GM23338 (cell line): ENCODE measurements at regions not wholly inside any gene's neighbourhood (a gene's known extent, or its start where the extent isn't known, plus 50 kb on each side); places are given as distances from the start of the nearest gene placed in this dataset.

Experiments used
- ATAC-seq: fragments of 200-7000 bp; cut with Tn5 transposase; 3 replicates; pipeline ENCODE4 v1.9.1; 2020
- DNase-seq: peaks from one replicate; pipeline ENCODE4 v3.0.0-alpha.2; 2015; ENCODE audit warnings: low spot score
- H2AFZ ChIP-seq: fragments of 200-600 bp; sonication (generic); 2 replicates; pipeline ENCODE4 v1.8.0; 2016; ENCODE audit warnings: antibody characterized with exemption, mild to moderate bottlenecking, moderate library complexity
- H3F3A ChIP-seq: fragments of 200-600 bp; sonication (generic); replicated peaks from 2 replicates; pipeline ENCODE4 v1.8.0; 2017; ENCODE audit warnings: antibody characterized with exemption, mixed run types, low read depth
- H3K27ac ChIP-seq: fragments of 200-600 bp; sonication (generic); 2 replicates; pipeline ENCODE4 v1.6.1; 2016; ENCODE audit warnings: low read depth
- H3K27me3 ChIP-seq: fragments of 200-600 bp; sonication (generic); 2 replicates; pipeline ENCODE4 v1.8.0; 2016; ENCODE audit warnings: mild to moderate bottlenecking, mixed run types, moderate library complexity; ENCODE audit not compliant: insufficient read depth
- H3K36me3 ChIP-seq: fragments of 200-600 bp; sonication (generic); 2 replicates; pipeline ENCODE4 v1.8.0; 2016; ENCODE audit warnings: mild to moderate bottlenecking; ENCODE audit not compliant: insufficient read depth
- H3K4me1 ChIP-seq: fragments of 200-600 bp; sonication (generic); 2 replicates; pipeline ENCODE4 v1.8.0; 2016; ENCODE audit warnings: mild to moderate bottlenecking, moderate library complexity; ENCODE audit not compliant: insufficient read depth
- H3K4me2 ChIP-seq: fragments of 200-600 bp; sonication (generic); 2 replicates; pipeline ENCODE4 v1.7.1; 2017; ENCODE audit warnings: mixed run types
- H3K4me3 ChIP-seq: fragments of 200-600 bp; sonication (generic); 2 replicates; pipeline ENCODE4 v1.6.1; 2016; ENCODE audit warnings: mixed run types
- H3K79me2 ChIP-seq: fragments of 200-600 bp; sonication (generic); replicated peaks from 2 replicates; pipeline ENCODE4 v1.8.0; 2017; ENCODE audit warnings: mild to moderate bottlenecking; ENCODE audit not compliant: insufficient read depth
- H3K9me2 ChIP-seq: fragments of 200-600 bp; sonication (generic); 2 replicates; pipeline ENCODE4 v1.8.0; 2017; ENCODE audit not compliant: insufficient read depth
- H4K20me1 ChIP-seq: fragments of 200-600 bp; sonication (generic); replicated peaks from 2 replicates; pipeline ENCODE4 v1.8.0; 2017; ENCODE audit warnings: mild to moderate bottlenecking; ENCODE audit not compliant: insufficient read depth
- H3K27ac Mint-ChIP-seq: 2 replicates; pipeline ENCODE4 v1.8.0; 2020; ENCODE audit warnings: inconsistent platforms, mild to moderate bottlenecking, moderate library complexity, mixed read lengths
- H3K27me3 Mint-ChIP-seq: 3 replicates; pipeline ENCODE4 v1.8.0; 2022; ENCODE audit warnings: low read depth, mild to moderate bottlenecking, moderate library complexity, mixed read lengths, inconsistent platforms; ENCODE audit not compliant: insufficient read depth, poor library complexity
- H3K36me3 Mint-ChIP-seq: 3 replicates; pipeline ENCODE4 v1.8.0; 2021; ENCODE audit warnings: low read depth, mild to moderate bottlenecking, inconsistent platforms, moderate library complexity, mixed read lengths
- H3K4me1 Mint-ChIP-seq: 3 replicates; pipeline ENCODE4 v1.8.0; 2020; ENCODE audit warnings: mild to moderate bottlenecking, inconsistent platforms, mixed read lengths
- H3K4me3 Mint-ChIP-seq: 3 replicates; pipeline ENCODE4 v1.8.0; 2021; ENCODE audit warnings: moderate library complexity, mild to moderate bottlenecking, inconsistent platforms, mixed read lengths
- H3K9me3 Mint-ChIP-seq: 3 replicates; pipeline ENCODE4 v1.8.0; 2020; ENCODE audit warnings: moderate library complexity, mild to moderate bottlenecking, inconsistent platforms, mixed read lengths
- CTCF ChIP-seq, 2 experiments: fragments of 200-600 bp in 1 of 2; sonication (generic) in 1 of 2; conservative IDR thresholded peaks; 2 replicates each; pipeline versions ENCODE4 v1.5.1 to v1.6.1; 2016 to 2017; ENCODE audit warnings: antibody characterized with exemption in 2 of 2, low read depth in 2 of 2, mild to moderate bottlenecking in 2 of 2, moderate library complexity in 1 of 2
- ETS1 ChIP-seq: IDR thresholded peaks from 2 replicates; pipeline ENCODE4 v1.6.1; 2016; ENCODE audit warnings: antibody characterized with exemption
- EZH2 ChIP-seq: fragments of 200-600 bp; sonication (generic); IDR thresholded peaks from one replicate; pipeline ENCODE4 v1.8.0; 2017; ENCODE audit warnings: antibody characterized with exemption, mild to moderate bottlenecking, low read depth; ENCODE audit not compliant: unreplicated experiment
- EZH2phosphoT487 ChIP-seq: fragments of 200-600 bp; sonication (generic); IDR thresholded peaks from one replicate; pipeline ENCODE4 v1.8.1; 2018; ENCODE audit warnings: antibody characterized with exemption; ENCODE audit not compliant: unreplicated experiment
- JUNB ChIP-seq: IDR thresholded peaks from one replicate; pipeline ENCODE4 v1.6.1; 2016; ENCODE audit warnings: antibody characterized with exemption; ENCODE audit not compliant: unreplicated experiment
- POLR2AphosphoS5 ChIP-seq: IDR thresholded peaks from 2 replicates; pipeline ENCODE4 v1.6.1; 2016; ENCODE audit warnings: antibody characterized with exemption, low read depth
- REST ChIP-seq: IDR thresholded peaks from one replicate; pipeline ENCODE4 v1.6.1; 2018; ENCODE audit warnings: antibody characterized with exemption; ENCODE audit not compliant: unreplicated experiment
- STAT1 ChIP-seq: IDR thresholded peaks from one replicate; pipeline ENCODE4 v1.6.1; 2016; ENCODE audit warnings: antibody characterized with exemption; ENCODE audit not compliant: unreplicated experiment
- ZNF331 ChIP-seq: fragments of 250-450 bp; sonication (Bioruptor Pico); IDR thresholded peaks from 2 replicates; pipeline ENCODE4 v1.5.0; 2020; ENCODE audit warnings: low read depth, mild to moderate bottlenecking, moderate library complexity
- ZNF462 ChIP-seq: fragments of 250-450 bp; sonication (Bioruptor Pico); IDR thresholded peaks from 2 replicates; pipeline ENCODE4 v1.5.0; 2020; ENCODE audit warnings: mild to moderate bottlenecking, moderate library complexity

- Mint-ChIP-seq H3K36me3 (peaks cover 21% of the 10 kb centered on the region; the same call in 2 of the 3 replicates), H3K27ac (no peak overlapping the region), H3K27me3 (no peaks in the 10 kb centered on the region), H3K4me1 (no peaks in the 10 kb centered on the region), H3K4me3 (no peak overlapping the region), H3K9me3 (peaks cover 32% of the 10 kb centered on the region; the same call in 2 of the 3 replicates)
- H3F3A ChIP-seq: no peaks in the 10 kb centered on the region
- no peak overlapping the region for H3K27ac ChIP-seq
- no peaks in the 10 kb centered on the region for H3K79me2 ChIP-seq
- H4K20me1 ChIP-seq: no peaks in the 10 kb centered on the region
- DNase-seq (peak; percentile 38), ATAC-seq (no peak)
- H3K4me3 ChIP-seq: no peak overlapping the region
- TF ChIP-seq EZH2phosphoT487 (no peak), CTCF (conservative IDR thresholded peaks at IDR 0.05; ENCODE audit: low read depth in 2 of 2) (no peak), EZH2 (no peak), ZNF331 (CRISPR knock-in tag) (no peak), STAT1 (no peak), REST (no peak)
- H2AFZ ChIP-seq: no peak overlapping the region
- peaks cover 8% of the 10 kb centered on the region for H3K36me3 ChIP-seq
- H3K27me3 ChIP-seq: no peaks in the 10 kb centered on the region
- no peaks in the 10 kb centered on the region for H3K4me1 ChIP-seq
- H3K4me2 ChIP-seq: no peak overlapping the region
- H3K9me2 ChIP-seq: no peaks in the 10 kb centered on the region
These were observed 607.8 kb downstream of the SI start for GRCh38 chr3:164470471-164470870.

- H3K9me3 Mint-ChIP-seq: peaks cover 32% of the 10 kb centered on the region; the same call in 2 of the 3 replicates
- H3K4me3 Mint-ChIP-seq: no peak overlapping the region
- TF ChIP-seq JUNB (no peak), ZNF462 (no peak), STAT1 (no peak), POLR2AphosphoS5 (no peak), ETS1 (no peak)
These were observed 610.2 kb downstream of the SI start for GRCh38 chr3:164468055-164468454.

More at GRCh38 chr3:164468055-164468454, 610.2 kb downstream of the SI start:
- H3K4me2 ChIP-seq: no peak overlapping the region
- H3F3A ChIP-seq: no peaks in the 10 kb centered on the region
- no peaks in the 10 kb centered on the region for H3K9me2 ChIP-seq
- ATAC-seq: no peak
- peaks cover 8% of the 10 kb centered on the region for H3K36me3 ChIP-seq
- peaks cover 21% of the 10 kb centered on the region; the same call in 2 of the 3 replicates for H3K36me3 Mint-ChIP-seq
- DNase-seq: no peak
- no peak overlapping the region for H2AFZ ChIP-seq
- H3K27ac Mint-ChIP-seq: no peak overlapping the region
- no peaks in the 10 kb centered on the region for H3K4me1 Mint-ChIP-seq
- no peaks in the 10 kb centered on the region for H4K20me1 ChIP-seq
- H3K4me3 ChIP-seq: no peak overlapping the region
- H3K27me3 ChIP-seq: no peaks in the 10 kb centered on the region
- no peaks in the 10 kb centered on the region for H3K79me2 ChIP-seq
- no peaks in the 10 kb centered on the region for H3K27me3 Mint-ChIP-seq
- H3K4me1 ChIP-seq: no peaks in the 10 kb centered on the region
- H3K27ac ChIP-seq: no peak overlapping the region
